Large intestine (tissue), 3 donors: ENCODE measurements at regions not wholly inside any gene's neighbourhood (a gene's known extent, or its start where the extent isn't known, plus 50 kb on each side); places are given as distances from the start of the nearest gene placed in this dataset.

ENCODE experiments used
- DNase-seq, 2 donors: peaks; one replicate each; pipeline versions ENCODE4 v3.0.0 to v3.0.0-alpha.2; 2013
- H3K27ac ChIP-seq: one replicate; pipeline ENCODE4 v1.5.1; 2013; ENCODE audit warnings: low read length
- H3K27me3 ChIP-seq: 2 replicates; pipeline ENCODE4 v1.6.1; 2013; ENCODE audit warnings: low read length; ENCODE audit not compliant: control insufficient read depth, insufficient read depth
- H3K36me3 ChIP-seq: 2 replicates; pipeline ENCODE4 v1.6.1; 2013; ENCODE audit warnings: low read length; ENCODE audit not compliant: control insufficient read depth, insufficient read depth
- H3K4me1 ChIP-seq: one replicate; pipeline ENCODE4 v1.6.1; 2013; ENCODE audit warnings: low read length; ENCODE audit not compliant: control insufficient read depth, insufficient read depth
- H3K4me3 ChIP-seq: one replicate; pipeline ENCODE4 v1.5.1; 2013; ENCODE audit warnings: low read length
- H3K9me3 ChIP-seq: one replicate; pipeline ENCODE4 v1.6.1; 2013; ENCODE audit warnings: mild to moderate bottlenecking, low read depth, low read length, moderate library complexity; ENCODE audit not compliant: control insufficient read depth
- WGBS: methylation state at CpG from one replicate; pipeline ENCODE4 v1.1.5; 2013; ENCODE audit warnings: low lambda C conversion rate; ENCODE audit not compliant: insufficient coverage; 5-methylcytosine and 5-hydroxymethylcytosine counted together

- Histone ChIP-seq H3K27ac (no peak overlapping the region), H3K27me3 (peaks cover 26% of the 10 kb centered on the region), H3K4me1 (no peaks in the 10 kb centered on the region), H3K4me3 (no peak overlapping the region), H3K36me3 (no peaks in the 10 kb centered on the region), H3K9me3 (no peaks in the 10 kb centered on the region)
- no peak for DNase-seq
- 87% methylated on average over 3 of the region's 26 CpGs for WGBS
Measured at GRCh38 chr20:63067721-63068560, 61.2 kb upstream of the BHLHE23 start.

- no peak for DNase-seq
Measured at GRCh38 chr20:63067266-63067635, 60.5 kb upstream of the BHLHE23 start.

DNA sequence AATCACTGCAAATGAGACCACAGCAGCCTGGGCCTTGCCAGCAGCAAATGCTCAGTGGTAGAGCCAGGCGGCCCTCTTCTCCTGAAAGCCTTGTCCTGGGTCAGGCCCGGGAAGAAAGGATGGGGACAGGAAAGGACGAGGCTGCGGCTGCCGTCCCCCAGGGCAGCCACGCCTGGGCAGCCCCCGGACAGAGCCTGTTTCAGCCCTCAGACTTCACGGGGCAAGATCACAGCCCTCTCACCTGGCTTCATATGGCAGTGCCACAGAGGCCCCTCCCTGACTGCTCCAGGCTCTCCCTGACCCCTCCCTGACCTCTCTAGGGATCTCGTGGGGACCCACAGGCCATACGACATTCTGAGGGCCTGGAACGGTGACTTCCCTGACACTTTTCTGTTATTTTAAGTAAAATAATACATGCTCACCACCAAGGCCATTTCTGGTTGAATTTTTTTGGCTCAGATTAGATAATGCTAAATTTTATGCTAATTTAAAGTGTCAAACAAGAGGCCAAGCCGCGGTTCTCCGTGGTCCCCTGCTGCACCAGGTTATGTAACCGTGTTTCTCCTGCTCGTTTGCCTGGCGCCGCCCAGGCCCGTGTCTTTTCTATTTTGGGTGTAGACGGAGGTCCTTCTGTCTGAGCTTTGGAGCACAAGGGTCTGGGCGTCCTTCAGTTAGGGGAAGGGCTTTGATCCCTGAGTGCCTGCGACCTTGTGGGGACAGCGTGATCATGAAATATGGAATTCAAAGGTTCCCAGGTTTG is 59.9 kb upstream of the BHLHE23 start:
- no peaks in the 10 kb centered on the region for H3K36me3 ChIP-seq
- DNase-seq: no peak
- H3K9me3 ChIP-seq: no peaks in the 10 kb centered on the region
- no peaks in the 10 kb centered on the region for H3K4me1 ChIP-seq
- no CpG with 5 or more reads among the region's 23 CpGs for WGBS
- H3K4me3 ChIP-seq: no peak overlapping the region
- H3K27me3 ChIP-seq: peaks cover 18% of the 10 kb centered on the region
- H3K27ac ChIP-seq: no peak overlapping the region

More at GRCh38 chr20:63067266-63067635, 60.5 kb upstream of the BHLHE23 start:
- Histone ChIP-seq H3K4me1 (no peaks in the 10 kb centered on the region), H3K4me3 (no peak overlapping the region), H3K9me3 (no peaks in the 10 kb centered on the region), H3K27me3 (peaks cover 19% of the 10 kb centered on the region), H3K27ac (no peak overlapping the region), H3K36me3 (no peaks in the 10 kb centered on the region)
- no CpG with 5 or more reads among the region's 12 CpGs for WGBS

- no peak for DNase-seq
- H3K27me3 ChIP-seq: peaks cover 10% of the 10 kb centered on the region
- no peak overlapping the region for H3K27ac ChIP-seq
- H3K4me3 ChIP-seq: no peak overlapping the region
- no peaks in the 10 kb centered on the region for H3K36me3 ChIP-seq
- no peaks in the 10 kb centered on the region for H3K4me1 ChIP-seq
- no peaks in the 10 kb centered on the region for H3K9me3 ChIP-seq
- no CpG with 5 or more reads among the region's 16 CpGs for WGBS
Measured at GRCh38 chr20:63065911-63066310, 59.1 kb upstream of the BHLHE23 start.

DNA sequence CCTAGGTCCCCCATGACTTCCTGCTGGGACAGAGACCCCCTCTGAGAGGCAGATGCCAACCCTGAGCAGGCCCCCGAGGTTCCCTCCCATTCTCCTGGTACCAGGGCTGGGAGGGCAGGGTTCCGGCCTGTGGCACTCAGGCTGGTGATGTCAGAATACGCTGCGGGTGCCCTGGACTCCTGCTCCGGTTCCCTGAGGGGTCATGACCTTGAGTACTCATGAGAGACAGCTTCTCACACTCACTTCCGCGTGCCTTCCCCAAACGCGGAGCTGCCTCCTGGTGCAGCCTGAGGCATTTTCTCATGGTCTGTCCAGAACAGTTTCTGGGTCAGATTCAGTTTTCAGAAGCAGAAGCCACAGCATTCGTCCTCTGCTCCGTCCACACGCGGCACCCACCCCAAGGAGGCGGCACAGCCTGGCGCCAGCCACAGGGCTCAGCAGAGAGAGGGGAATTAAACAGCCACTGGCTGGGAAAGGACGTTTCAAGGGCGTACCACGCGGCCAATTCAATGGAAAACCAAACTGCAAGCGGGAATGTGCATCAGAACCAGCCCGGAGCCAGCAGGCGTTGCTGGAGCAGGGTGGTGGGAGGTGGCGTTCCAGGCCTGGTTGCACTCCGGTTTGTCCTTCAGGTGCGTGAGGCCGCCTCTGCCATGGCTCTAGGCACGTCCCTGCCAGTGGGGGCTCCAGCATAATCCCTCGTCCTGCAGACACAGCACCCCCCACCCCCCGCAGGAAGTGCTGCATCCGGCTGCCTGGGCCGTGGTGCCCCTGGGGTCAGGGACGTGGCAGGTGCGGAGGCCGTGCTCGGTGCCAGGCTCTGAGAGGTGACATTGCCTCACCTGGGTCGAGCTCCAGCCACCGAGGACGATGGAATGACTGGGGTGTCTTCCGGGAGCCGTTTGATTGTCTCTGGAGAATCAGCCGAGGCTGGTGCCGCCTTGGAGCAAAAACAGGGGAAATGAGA is 58.3 kb upstream of the BHLHE23 start:
- no peaks in the 10 kb centered on the region for H3K36me3 ChIP-seq
- H3K9me3 ChIP-seq: no peaks in the 10 kb centered on the region
- WGBS: no CpG with 5 or more reads among the region's 42 CpGs
- peaks cover 6% of the 10 kb centered on the region for H3K27me3 ChIP-seq
- DNase-seq: no peak
- no peak overlapping the region for H3K27ac ChIP-seq
- no peak overlapping the region for H3K4me3 ChIP-seq
- H3K4me1 ChIP-seq: no peaks in the 10 kb centered on the region

- no peak for DNase-seq
- H3K4me3 ChIP-seq: no peak overlapping the region
- H3K36me3 ChIP-seq: no peaks in the 10 kb centered on the region
- H3K27ac ChIP-seq: no peak overlapping the region
- WGBS: no CpG with 5 or more reads among the region's 18 CpGs
- H3K9me3 ChIP-seq: no peaks in the 10 kb centered on the region
- no peaks in the 10 kb centered on the region for H3K4me1 ChIP-seq
- no peaks in the 10 kb centered on the region for H3K27me3 ChIP-seq
Measured at GRCh38 chr20:63064310-63064709, 57.5 kb upstream of the BHLHE23 start.

GRCh38 chr20:63062188-63063140 is 55.7 kb upstream of the BHLHE23 start:
- H3K9me3 ChIP-seq: no peaks in the 10 kb centered on the region
- no peak for DNase-seq
- H3K27me3 ChIP-seq: peaks cover 12% of the 10 kb centered on the region
- H3K4me3 ChIP-seq: no peak overlapping the region
- WGBS: no CpG with 5 or more reads among the region's 23 CpGs
- H3K27ac ChIP-seq: no peak overlapping the region
- H3K4me1 ChIP-seq: no peaks in the 10 kb centered on the region
- no peaks in the 10 kb centered on the region for H3K36me3 ChIP-seq

- Histone ChIP-seq H3K27me3 (peaks cover 12% of the 10 kb centered on the region), H3K36me3 (no peaks in the 10 kb centered on the region), H3K4me1 (no peaks in the 10 kb centered on the region), H3K27ac (no peak overlapping the region), H3K9me3 (no peaks in the 10 kb centered on the region), H3K4me3 (no peak overlapping the region)
- DNase-seq: no peak
- WGBS: 80% methylated on average over 2 of the region's 14 CpGs
Measured at GRCh38 chr20:63061771-63062100, 55.0 kb upstream of the BHLHE23 start.

GRCh38 chr20:63061051-63061770 is 54.4 kb upstream of the BHLHE23 start:
- no peak for DNase-seq
- H3K9me3 ChIP-seq: no peaks in the 10 kb centered on the region

More at GRCh38 chr20:63061051-63061770, 54.4 kb upstream of the BHLHE23 start:
- WGBS: 93% methylated on average over 5 of the region's 29 CpGs
- Histone ChIP-seq H3K4me3 (no peak overlapping the region), H3K27ac (no peak overlapping the region), H3K36me3 (no peaks in the 10 kb centered on the region), H3K27me3 (peaks cover 12% of the 10 kb centered on the region), H3K4me1 (no peaks in the 10 kb centered on the region)
